ENCODE measurements at regions not wholly inside any gene's neighbourhood (a gene's known extent, or its start where the extent isn't known, plus 50 kb on each side); places are given as distances from the start of the nearest gene placed in this dataset.

DNA sequence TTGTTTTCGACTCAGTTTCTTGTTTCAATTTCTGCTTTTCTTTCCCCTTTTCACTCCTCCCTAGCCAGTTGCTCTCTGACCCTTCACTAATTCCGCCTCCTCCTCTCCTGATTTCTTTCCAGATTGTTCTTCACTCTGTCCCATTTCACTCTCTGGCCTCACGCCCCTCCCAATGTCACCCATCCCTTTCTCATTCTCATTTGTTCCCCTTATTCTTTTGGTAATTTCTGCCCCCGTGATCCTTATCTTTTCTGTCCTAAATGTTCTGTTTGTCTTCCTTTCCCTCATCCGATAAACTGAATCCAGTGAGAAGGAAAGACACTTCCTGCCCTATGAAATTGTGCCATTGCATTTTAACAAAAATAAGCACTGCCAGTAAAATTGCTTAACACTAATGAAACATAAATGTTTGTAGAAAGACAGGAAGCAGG, 94.5 kb upstream of the RASGEF1B start:
- TF ChIP-seq, protein P1, sequence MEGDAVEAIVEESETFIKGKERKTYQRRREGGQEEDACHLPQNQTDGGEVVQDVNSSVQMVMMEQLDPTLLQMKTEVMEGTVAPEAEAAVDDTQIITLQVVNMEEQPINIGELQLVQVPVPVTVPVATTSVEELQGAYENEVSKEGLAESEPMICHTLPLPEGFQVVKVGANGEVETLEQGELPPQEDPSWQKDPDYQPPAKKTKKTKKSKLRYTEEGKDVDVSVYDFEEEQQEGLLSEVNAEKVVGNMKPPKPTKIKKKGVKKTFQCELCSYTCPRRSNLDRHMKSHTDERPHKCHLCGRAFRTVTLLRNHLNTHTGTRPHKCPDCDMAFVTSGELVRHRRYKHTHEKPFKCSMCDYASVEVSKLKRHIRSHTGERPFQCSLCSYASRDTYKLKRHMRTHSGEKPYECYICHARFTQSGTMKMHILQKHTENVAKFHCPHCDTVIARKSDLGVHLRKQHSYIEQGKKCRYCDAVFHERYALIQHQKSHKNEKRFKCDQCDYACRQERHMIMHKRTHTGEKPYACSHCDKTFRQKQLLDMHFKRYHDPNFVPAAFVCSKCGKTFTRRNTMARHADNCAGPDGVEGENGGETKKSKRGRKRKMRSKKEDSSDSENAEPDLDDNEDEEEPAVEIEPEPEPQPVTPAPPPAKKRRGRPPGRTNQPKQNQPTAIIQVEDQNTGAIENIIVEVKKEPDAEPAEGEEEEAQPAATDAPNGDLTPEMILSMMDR (IDR thresholded peaks at IDR 0.05) = no peak
- TF ChIP-seq ZFX (IDR thresholded peaks at IDR 0.05; ENCODE audit: borderline replicate concordance) = no peak

Measured in 22Rv1 (cell line).